ENCODE measurements at regions not wholly inside any gene's neighbourhood (a gene's known extent, or its start where the extent isn't known, plus 50 kb on each side); places are given as distances from the start of the nearest gene placed in this dataset.

- no peak overlapping the region for H3K4me3 ChIP-seq (ENCODE audit: insufficient read depth, low read length)
- no peak overlapping the region for H2AFZ ChIP-seq (ENCODE audit: low read length)
- H3K79me2 ChIP-seq (ENCODE audit: insufficient read depth, low read length), result no peaks in the 10 kb centered on the region
- H4K20me1 ChIP-seq (ENCODE audit: insufficient read depth, low read length), result no peaks in the 10 kb centered on the region
- TF ChIP-seq CTCF (IDR thresholded peaks at IDR 0.05; ENCODE audit: extremely low read depth, low read depth, low read length), result no peak
- no peak overlapping the region for H3K27ac ChIP-seq (ENCODE audit: low read depth, low read length)
- DNase-seq (ENCODE audit: insufficient read length, low spot score, missing footprints), result no peak
- H3K4me1 ChIP-seq (ENCODE audit: insufficient read depth, low read length), result no peaks in the 10 kb centered on the region
- no peaks in the 10 kb centered on the region for H3K27me3 ChIP-seq (ENCODE audit: insufficient read depth, low read length)
- H3K4me2 ChIP-seq (ENCODE audit: insufficient read depth, low read length), result no peak overlapping the region
- H3K9me3 ChIP-seq (ENCODE audit: low read depth, low read length), result peaks cover 3% of the 10 kb centered on the region
- no peaks in the 10 kb centered on the region for H3K36me3 ChIP-seq (ENCODE audit: insufficient read depth, low read length)
Measured at GRCh38 chr14:27559848-27560247, 962.0 kb upstream of the NOVA1 start.

DNA sequence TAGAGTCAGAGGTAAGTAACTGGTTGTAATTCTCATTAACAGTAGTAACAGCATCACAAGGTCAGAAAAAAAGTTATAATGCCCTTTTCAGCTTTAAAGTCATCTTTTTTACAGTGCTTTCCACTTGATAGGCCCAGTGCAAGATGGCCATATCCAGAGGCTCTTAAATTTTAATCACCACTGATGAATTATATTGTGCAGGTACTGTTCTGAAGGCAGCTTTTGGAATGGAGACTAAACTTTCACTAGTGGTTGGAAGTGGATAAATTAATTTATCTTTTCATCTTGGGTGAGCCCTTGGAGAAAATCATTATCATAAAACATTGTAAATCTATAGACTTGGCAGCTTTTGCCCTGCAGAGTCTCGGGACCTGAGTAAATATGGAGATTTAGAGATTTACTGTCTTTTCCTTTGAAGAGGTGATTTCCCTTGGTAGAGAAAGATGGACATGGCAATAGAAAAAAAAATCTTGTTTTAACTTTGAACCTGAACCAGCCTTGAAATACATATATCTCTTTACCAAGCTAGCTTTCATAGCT is 969.1 kb upstream of the NOVA1 start:
- H3K27me3 ChIP-seq (ENCODE audit: insufficient read depth, low read length), result no peaks in the 10 kb centered on the region
- no peaks in the 10 kb centered on the region for H4K20me1 ChIP-seq (ENCODE audit: insufficient read depth, low read length)
- no peak overlapping the region for H2AFZ ChIP-seq (ENCODE audit: low read length)
- H3K4me3 ChIP-seq (ENCODE audit: insufficient read depth, low read length), result no peak overlapping the region
- no peak overlapping the region for H3K27ac ChIP-seq (ENCODE audit: low read depth, low read length)
- TF ChIP-seq CTCF (IDR thresholded peaks at IDR 0.05; ENCODE audit: extremely low read depth, low read depth, low read length), result no peak
- no peaks in the 10 kb centered on the region for H3K79me2 ChIP-seq (ENCODE audit: insufficient read depth, low read length)
- H3K9me3 ChIP-seq (ENCODE audit: low read depth, low read length), result peaks cover 2% of the 10 kb centered on the region
- no peaks in the 10 kb centered on the region for H3K4me1 ChIP-seq (ENCODE audit: insufficient read depth, low read length)
- no peaks in the 10 kb centered on the region for H3K36me3 ChIP-seq (ENCODE audit: insufficient read depth, low read length)
- no peak for DNase-seq (ENCODE audit: insufficient read length, low spot score, missing footprints)
- H3K4me2 ChIP-seq (ENCODE audit: insufficient read depth, low read length), result no peak overlapping the region

DNA sequence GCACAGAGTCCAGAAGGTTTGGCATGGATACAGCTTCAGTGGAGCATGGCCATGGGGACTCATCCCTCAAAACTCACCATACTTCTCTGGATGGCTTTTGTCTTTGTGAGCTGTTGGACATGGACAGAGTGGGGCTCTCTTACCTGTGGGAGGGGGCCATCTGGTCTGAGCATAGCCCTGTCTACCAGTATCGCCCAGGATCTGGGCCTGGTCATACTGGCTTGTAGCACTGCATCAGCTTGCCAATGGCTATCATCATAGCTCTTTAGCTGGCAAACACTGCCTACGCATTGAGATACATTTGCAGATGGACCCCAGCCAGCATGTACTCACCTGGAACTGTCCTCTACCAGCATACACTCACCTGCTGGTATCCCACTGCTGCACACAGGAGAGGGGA is 975.2 kb upstream of the NOVA1 start:
- H2AFZ ChIP-seq (ENCODE audit: low read length), result no peak overlapping the region
- DNase-seq (ENCODE audit: insufficient read length, low spot score, missing footprints), result no peak
- H3K79me2 ChIP-seq (ENCODE audit: insufficient read depth, low read length), result no peaks in the 10 kb centered on the region
- H3K9me3 ChIP-seq (ENCODE audit: low read depth, low read length), result peaks cover 2% of the 10 kb centered on the region
- no peaks in the 10 kb centered on the region for H3K36me3 ChIP-seq (ENCODE audit: insufficient read depth, low read length)
- H3K27ac ChIP-seq (ENCODE audit: low read depth, low read length), result no peak overlapping the region
- H3K4me1 ChIP-seq (ENCODE audit: insufficient read depth, low read length), result no peaks in the 10 kb centered on the region
- H4K20me1 ChIP-seq (ENCODE audit: insufficient read depth, low read length), result no peaks in the 10 kb centered on the region
- H3K4me2 ChIP-seq (ENCODE audit: insufficient read depth, low read length), result no peak overlapping the region
- no peak overlapping the region for H3K4me3 ChIP-seq (ENCODE audit: insufficient read depth, low read length)
- TF ChIP-seq CTCF (IDR thresholded peaks at IDR 0.05; ENCODE audit: extremely low read depth, low read depth, low read length), result no peak
- H3K27me3 ChIP-seq (ENCODE audit: insufficient read depth, low read length), result no peaks in the 10 kb centered on the region

DNA sequence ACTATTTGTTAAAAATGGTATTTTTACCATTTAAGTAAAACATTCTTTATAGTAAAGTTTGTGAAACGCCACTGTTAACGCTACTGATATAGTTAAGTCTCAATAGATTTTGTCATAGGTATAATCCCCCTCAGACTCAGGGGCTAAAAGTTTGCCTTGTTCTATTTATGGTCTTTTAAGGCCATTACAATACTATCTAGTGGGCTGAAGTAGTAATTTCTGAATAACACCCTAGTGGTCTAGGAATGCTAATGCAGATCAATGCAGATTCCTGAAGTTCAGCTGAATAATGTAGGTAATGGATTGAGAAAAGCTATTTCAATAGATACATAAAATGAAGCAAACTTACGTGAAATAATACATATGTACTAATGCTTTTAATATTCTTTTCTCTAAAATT is 989.3 kb upstream of the NOVA1 start:
- Histone ChIP-seq H2AFZ (ENCODE audit: low read length) (no peak overlapping the region), H3K27me3 (ENCODE audit: insufficient read depth, low read length) (no peaks in the 10 kb centered on the region), H3K79me2 (ENCODE audit: insufficient read depth, low read length) (no peaks in the 10 kb centered on the region), H3K36me3 (ENCODE audit: insufficient read depth, low read length) (no peaks in the 10 kb centered on the region), H3K4me3 (ENCODE audit: insufficient read depth, low read length) (no peak overlapping the region), H3K9me3 (ENCODE audit: low read depth, low read length) (peaks cover 3% of the 10 kb centered on the region), H4K20me1 (ENCODE audit: insufficient read depth, low read length) (no peaks in the 10 kb centered on the region), H3K4me1 (ENCODE audit: insufficient read depth, low read length) (no peaks in the 10 kb centered on the region), H3K4me2 (ENCODE audit: insufficient read depth, low read length) (no peak overlapping the region), H3K27ac (ENCODE audit: low read depth, low read length) (no peak overlapping the region)
- TF ChIP-seq CTCF (IDR thresholded peaks at IDR 0.05; ENCODE audit: extremely low read depth, low read depth, low read length), result no peak
- no peak for DNase-seq (ENCODE audit: insufficient read length, low spot score, missing footprints)
